Testis (tissue), 2 donors: ENCODE measurements at regions not wholly inside any gene's neighbourhood (a gene's known extent, or its start where the extent isn't known, plus 50 kb on each side); places are given as distances from the start of the nearest gene placed in this dataset.

Experiments used
- CTCF ChIP-seq, 3 experiments: fragments of 450-650 bp in 2 of 3; fragments of 200-600 bp in 1 of 3; sonication (generic) in 1 of 3; IDR thresholded peaks; one replicate each; pipeline ENCODE4 v1.5.1; 2016 to 2019; ENCODE audit warnings: antibody characterized with exemption in 3 of 3, mild to moderate bottlenecking in 2 of 3, moderate library complexity in 1 of 3
- POLR2A ChIP-seq: fragments of 450-650 bp; IDR thresholded peaks from one replicate; pipeline ENCODE4 v1.6.1; 2017; ENCODE audit warnings: antibody characterized with exemption, mild to moderate bottlenecking, moderate library complexity

GRCh38 chr2:391696-392095 lies 103.8 kb upstream of the ALKAL2 start:
- TF ChIP-seq CTCF (IDR thresholded peaks at IDR 0.05) (no peak), POLR2A (no peak)
